HG03097 (cell line): ENCODE measurements at regions not wholly inside any gene's neighbourhood (a gene's known extent, or its start where the extent isn't known, plus 50 kb on each side); places are given as distances from the start of the nearest gene placed in this dataset.
"Not testable (repeated sequence)": the region's sequence is repeated elsewhere in the genome, so short reads cannot be mapped to it uniquely, and the experiment has no call there.

Experiments used
- ATAC-seq: cut with Tn5 transposase; IDR thresholded peaks from one replicate; pipeline ENCODE4 v1.9.1; 2021; ENCODE audit not compliant: unreplicated experiment, low FRiP score

- no peak for ATAC-seq
Observed at GRCh38 chr10:78231939-78232338, 198.3 kb downstream of the RPS24 start.

- no peak for ATAC-seq
Observed at GRCh38 chr10:78236416-78237015, 202.9 kb downstream of the RPS24 start.

DNA sequence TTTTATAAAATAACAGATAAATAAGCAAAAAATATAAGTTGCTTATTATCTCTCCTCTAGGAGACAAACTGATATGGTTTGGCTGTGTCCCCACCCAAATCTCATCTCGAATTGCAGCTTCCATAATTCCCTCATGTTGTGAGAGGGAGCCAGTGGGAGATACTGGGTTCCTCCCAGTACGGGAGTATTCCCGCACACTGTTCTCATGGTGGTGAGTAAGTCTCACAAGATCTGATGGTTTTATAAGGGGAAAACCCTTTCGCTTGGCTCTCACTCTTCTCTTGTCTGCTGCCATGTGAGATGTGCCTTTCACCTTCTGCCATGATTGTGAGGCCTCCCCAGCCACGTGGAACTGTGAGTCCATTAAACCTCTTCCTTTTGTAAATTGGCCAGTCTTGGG, 204.3 kb downstream of the RPS24 start:
- not testable (repeated sequence) for ATAC-seq

DNA sequence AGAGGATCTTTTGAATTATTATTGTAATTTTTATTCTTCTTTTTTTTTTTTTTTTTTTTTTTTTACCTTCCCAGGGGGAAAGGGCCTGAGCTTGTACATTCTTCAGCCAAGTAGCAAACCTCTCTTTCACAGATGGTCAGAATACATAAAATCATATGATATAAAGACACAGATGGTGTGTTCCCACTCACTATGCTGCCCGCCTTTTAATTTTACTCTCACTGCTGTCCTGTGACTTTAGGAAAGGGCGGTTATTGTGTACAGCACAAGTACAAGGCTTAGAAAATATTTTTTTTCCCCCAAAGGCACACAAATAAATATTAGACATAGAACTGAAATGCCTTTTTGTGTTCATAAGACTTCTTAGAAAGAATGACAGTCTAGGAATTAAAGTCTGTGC, 213.6 kb downstream of the RPS24 start:
- no peak for ATAC-seq

GRCh38 chr10:78247821-78248220, 214.2 kb downstream of the RPS24 start:
- ATAC-seq, result no peak

- no peak for ATAC-seq
Observed at GRCh38 chr10:78248651-78249464, 215.2 kb downstream of the RPS24 start.

DNA sequence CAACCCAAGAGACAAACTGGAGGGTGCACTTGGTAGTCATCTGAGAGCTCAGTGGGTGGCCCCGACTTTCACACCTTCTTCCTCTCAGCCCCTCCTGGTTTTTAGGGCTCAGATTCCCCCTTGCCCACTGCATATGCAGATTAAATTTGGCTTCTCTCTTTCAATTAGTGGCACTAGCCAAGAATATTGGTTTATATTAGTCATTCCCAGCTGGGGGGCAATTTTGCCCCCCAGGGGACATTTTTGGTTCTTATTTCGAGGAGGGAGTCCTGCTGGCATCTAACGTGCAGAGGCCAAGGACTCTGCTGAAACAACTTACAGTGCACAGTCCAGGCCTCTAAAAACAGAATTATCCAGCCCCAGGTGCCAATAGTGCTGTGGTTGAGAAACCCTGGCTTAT, 216.0 kb downstream of the RPS24 start:
- ATAC-seq, result no peak

- ATAC-seq, result no peak
Observed at GRCh38 chr10:78250313-78251015, 216.8 kb downstream of the RPS24 start.

GRCh38 chr10:78251016-78251385, 217.3 kb downstream of the RPS24 start:
- ATAC-seq, result no peak

GRCh38 chr10:78252286-78252685, 218.6 kb downstream of the RPS24 start:
- no peak for ATAC-seq

DNA sequence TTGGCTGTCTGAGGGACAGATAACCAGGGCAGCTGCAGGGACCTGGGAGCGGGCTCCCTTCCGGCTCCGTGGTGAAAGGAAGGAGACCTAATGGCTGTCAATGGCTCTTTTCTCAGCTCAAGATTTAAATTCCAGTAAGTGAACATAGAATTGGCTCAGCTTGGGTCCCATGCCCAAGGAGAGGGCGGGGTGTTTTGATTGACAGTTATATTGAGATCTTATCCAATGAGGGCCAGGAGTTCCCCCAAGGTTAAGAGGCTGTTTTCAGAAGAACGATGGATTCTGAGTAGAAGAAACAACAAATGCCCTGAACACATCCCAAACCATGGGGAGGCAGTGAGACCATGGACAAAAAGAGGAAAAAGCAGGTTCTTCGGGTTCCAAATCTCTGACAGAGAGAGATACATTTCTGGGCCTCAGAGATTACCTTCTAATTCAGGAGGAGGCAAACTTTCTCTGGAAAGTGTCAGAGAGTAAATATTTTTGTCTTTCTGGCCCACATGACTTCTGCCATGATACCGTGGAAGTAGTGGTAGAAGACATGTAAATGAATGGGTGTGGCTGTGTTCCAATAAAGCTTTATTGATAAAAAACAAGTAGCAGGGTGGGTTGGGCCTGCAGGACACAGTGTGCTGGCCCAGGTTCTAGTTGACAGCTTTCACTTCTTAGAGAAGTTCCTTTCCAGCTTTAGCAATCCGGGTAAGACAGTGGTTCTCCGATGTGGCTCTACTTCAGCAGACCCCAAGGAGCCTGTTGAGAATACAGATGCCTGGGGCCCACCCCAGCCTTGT, 219.6 kb downstream of the RPS24 start:
- ATAC-seq, result no peak

- no peak for ATAC-seq
Observed at GRCh38 chr10:78254013-78254412, 220.3 kb downstream of the RPS24 start.

DNA sequence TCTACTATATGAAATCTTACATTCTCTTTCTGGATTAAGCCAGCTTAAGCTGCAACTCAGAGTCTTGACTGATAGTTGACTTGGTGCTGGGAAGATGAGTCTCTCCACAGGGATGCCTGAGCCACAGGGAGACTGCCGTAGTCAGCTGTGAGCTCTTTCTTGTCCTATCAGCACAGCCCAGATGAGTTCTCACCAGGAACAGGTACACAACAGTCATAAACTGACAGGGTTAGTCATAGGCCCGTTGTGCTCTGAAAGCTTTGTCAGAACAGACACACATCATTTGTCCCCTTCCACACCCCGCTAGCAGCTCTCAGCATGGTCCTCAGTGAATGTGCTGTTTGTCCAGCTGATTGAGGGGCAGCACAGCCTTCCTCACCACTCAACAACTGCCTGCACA, 221.6 kb downstream of the RPS24 start:
- no peak for ATAC-seq

GRCh38 chr10:78255796-78256638, 222.4 kb downstream of the RPS24 start:
- no peak for ATAC-seq

DNA sequence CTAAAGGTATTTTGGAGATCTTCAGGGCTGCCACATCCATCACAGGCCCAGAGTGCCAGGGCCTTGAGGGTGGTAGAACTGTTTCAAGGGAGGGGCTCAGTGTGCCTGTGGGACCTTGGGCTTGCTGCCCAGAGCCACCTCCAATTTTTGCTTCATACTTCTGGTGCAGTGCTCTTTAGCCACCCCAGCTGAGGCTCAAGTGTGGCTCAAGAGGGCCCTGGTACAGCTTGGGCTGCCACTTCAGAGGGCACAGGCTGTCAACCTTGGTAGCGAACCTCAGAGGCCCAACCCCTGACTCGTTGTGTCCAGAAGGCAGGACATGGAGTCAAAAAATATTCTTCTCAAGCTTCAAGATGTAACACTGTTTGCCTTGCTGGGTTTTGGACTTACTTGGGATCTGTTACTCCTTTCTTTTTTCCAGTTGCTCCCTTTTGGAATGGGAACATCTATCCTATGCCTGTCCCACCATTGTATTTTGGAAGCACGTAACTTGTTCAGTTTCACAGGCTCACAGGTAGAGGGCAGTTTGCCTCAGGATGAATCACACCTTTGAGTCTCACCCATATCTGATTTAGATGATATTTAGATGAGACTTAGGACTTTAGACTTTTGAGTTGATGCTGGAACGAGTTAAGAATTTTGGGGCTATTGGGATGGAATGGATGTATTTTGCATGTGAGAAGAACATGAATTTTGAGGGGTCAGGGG, 224.8 kb downstream of the RPS24 start:
- ATAC-seq, result no peak

DNA sequence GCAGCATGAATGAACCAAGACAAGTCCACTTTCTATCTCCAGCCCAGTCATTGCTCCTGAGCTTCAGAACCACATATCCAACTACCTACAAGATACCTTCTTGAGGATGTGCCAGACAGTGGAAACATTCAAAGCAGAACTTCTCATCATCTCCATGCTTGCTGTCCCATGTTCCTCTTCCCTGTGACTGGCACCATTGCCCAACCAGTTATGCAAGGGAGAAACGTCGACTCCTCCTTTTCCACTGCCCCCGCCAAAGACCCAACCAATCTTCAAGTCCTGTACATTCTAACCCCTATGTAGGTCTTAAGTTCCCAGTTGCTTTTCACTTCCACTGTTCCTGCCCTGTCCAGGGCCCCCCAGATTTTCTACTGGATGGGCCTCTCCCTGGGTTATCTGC, 225.7 kb downstream of the RPS24 start:
- ATAC-seq, result no peak

GRCh38 chr10:78260141-78260540, 226.5 kb downstream of the RPS24 start:
- ATAC-seq, result no peak

DNA sequence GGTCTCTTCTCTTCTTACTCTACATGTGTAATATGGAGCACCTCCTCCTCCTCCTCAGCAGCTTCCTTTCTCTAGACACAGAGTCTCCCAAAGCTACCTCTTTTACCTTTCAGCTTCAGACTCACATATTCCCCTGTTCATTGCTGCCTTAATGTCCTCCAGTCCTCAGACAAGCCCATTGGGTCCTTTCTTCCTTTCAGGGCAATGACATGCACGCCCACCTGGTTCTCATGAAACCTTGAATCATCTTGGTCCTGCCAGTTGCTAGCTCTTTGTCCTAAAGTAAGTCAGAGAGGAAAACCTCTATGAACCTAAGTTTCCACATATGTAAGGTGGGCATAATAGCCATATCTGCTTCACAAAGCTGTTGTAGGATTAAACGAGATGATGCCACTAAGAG, 227.0 kb downstream of the RPS24 start:
- no peak for ATAC-seq

GRCh38 chr10:78261291-78261690, 227.6 kb downstream of the RPS24 start:
- ATAC-seq, result no peak
